Subcutaneous abdominal adipose tissue (tissue), 5 donors: ENCODE measurements at regions not wholly inside any gene's neighbourhood (a gene's known extent, or its start where the extent isn't known, plus 50 kb on each side); places are given as distances from the start of the nearest gene placed in this dataset.

Source experiments
- H3K27ac ChIP-seq: one replicate; pipeline ENCODE4 v1.7.0; 2013; ENCODE audit warnings: low read depth, mild to moderate bottlenecking, inconsistent platforms, low read length, moderate library complexity
- H3K27me3 ChIP-seq, 5 donors: one replicate each; pipeline ENCODE4 v1.7.0; 2013; ENCODE audit warnings: low read length in 5 of 5, inconsistent platforms in 1 of 5; ENCODE audit not compliant: control insufficient read depth in 5 of 5, insufficient read depth in 4 of 5
- H3K36me3 ChIP-seq, 5 donors: one replicate each; pipeline ENCODE4 v1.7.0; 2013; ENCODE audit warnings: low read length in 5 of 5; ENCODE audit not compliant: control insufficient read depth in 5 of 5, insufficient read depth in 5 of 5
- H3K4me1 ChIP-seq, 5 donors: one replicate each; pipeline ENCODE4 v1.7.0; 2013; ENCODE audit warnings: low read length in 5 of 5, mild to moderate bottlenecking in 3 of 5, moderate library complexity in 1 of 5; ENCODE audit not compliant: control insufficient read depth in 5 of 5, insufficient read depth in 5 of 5
- H3K4me3 ChIP-seq, 5 donors: one replicate each; pipeline ENCODE4 v1.7.0; 2013; ENCODE audit warnings: low read length in 5 of 5, low read depth in 1 of 5
- H3K9ac ChIP-seq, 5 donors: one replicate each; pipeline ENCODE4 v1.7.0; 2013; ENCODE audit warnings: low read length in 5 of 5, mild to moderate bottlenecking in 4 of 5, moderate library complexity in 3 of 5
- H3K9me3 ChIP-seq, 5 donors: one replicate each; pipeline ENCODE4 v1.7.0; 2013; ENCODE audit warnings: low read length in 5 of 5; ENCODE audit not compliant: control insufficient read depth in 5 of 5
- donor health status: healthy.
- donor health status: healthy.
- donor health status: healthy.
- donor health status: healthy.
- donor health status: healthy.

GRCh38 chr3:83926291-83926690 is 1032.5 kb upstream of the CADM2 start:
- Histone ChIP-seq H3K9me3 (peaks cover 14 to 39% (median 27%) of the 10 kb centered on the region in 5 donors), H3K27me3 (no peaks in the 10 kb centered on the region), H3K9ac (no peak overlapping the region), H3K4me1 (no peaks in the 10 kb centered on the region), H3K4me3 (no peak overlapping the region), H3K27ac (no peak overlapping the region), H3K36me3 (no peaks in the 10 kb centered on the region)

- peaks cover 14 to 39% (median 27%) of the 10 kb centered on the region in 5 donors for H3K9me3 ChIP-seq
- no peaks in the 10 kb centered on the region for H3K4me1 ChIP-seq
- no peak overlapping the region for H3K4me3 ChIP-seq
- no peak overlapping the region for H3K27ac ChIP-seq
- H3K9ac ChIP-seq = no peak overlapping the region
- H3K27me3 ChIP-seq = no peaks in the 10 kb centered on the region
- no peaks in the 10 kb centered on the region for H3K36me3 ChIP-seq
Measured at GRCh38 chr3:83928391-83928790, 1030.4 kb upstream of the CADM2 start.

GRCh38 chr3:83928903-83929302 is 1029.9 kb upstream of the CADM2 start:
- Histone ChIP-seq H3K4me1 (no peaks in the 10 kb centered on the region), H3K9ac (no peak overlapping the region), H3K27me3 (no peaks in the 10 kb centered on the region), H3K27ac (no peak overlapping the region), H3K9me3 (peaks cover 14 to 39% (median 27%) of the 10 kb centered on the region in 5 donors), H3K36me3 (no peaks in the 10 kb centered on the region), H3K4me3 (peak overlapping the region in 3 of 5 donors; percentile 4 to 33 (median 18))

- H3K9ac ChIP-seq = no peak overlapping the region
- no peak overlapping the region for H3K27ac ChIP-seq
- H3K36me3 ChIP-seq = no peaks in the 10 kb centered on the region
- H3K27me3 ChIP-seq = no peaks in the 10 kb centered on the region
- H3K4me3 ChIP-seq = no peak overlapping the region
- H3K4me1 ChIP-seq = no peaks in the 10 kb centered on the region
- peaks cover 7 to 18% (median 14%) of the 10 kb centered on the region in 5 donors for H3K9me3 ChIP-seq
Measured at GRCh38 chr3:83934192-83935021, 1024.4 kb upstream of the CADM2 start.

GRCh38 chr3:83938491-83938890 is 1020.3 kb upstream of the CADM2 start:
- Histone ChIP-seq H3K4me1 (no peaks in the 10 kb centered on the region), H3K27me3 (no peaks in the 10 kb centered on the region), H3K4me3 (no peak overlapping the region), H3K36me3 (no peaks in the 10 kb centered on the region), H3K9ac (no peak overlapping the region), H3K27ac (no peak overlapping the region), H3K9me3 (peaks cover 0 to 8% (median 0%) of the 10 kb centered on the region in 5 donors)

- H3K27me3 ChIP-seq = no peaks in the 10 kb centered on the region
- H3K36me3 ChIP-seq = no peaks in the 10 kb centered on the region
- H3K9ac ChIP-seq = no peak overlapping the region
- H3K4me3 ChIP-seq = no peak overlapping the region
- peaks cover 0 to 5% (median 0%) of the 10 kb centered on the region in 5 donors for H3K9me3 ChIP-seq
- no peaks in the 10 kb centered on the region for H3K4me1 ChIP-seq
- no peak overlapping the region for H3K27ac ChIP-seq
Measured at GRCh38 chr3:83941990-83942745, 1016.6 kb upstream of the CADM2 start.

GRCh38 chr3:83946049-83946448 is 1012.7 kb upstream of the CADM2 start:
- Histone ChIP-seq H3K36me3 (no peaks in the 10 kb centered on the region), H3K27ac (no peak overlapping the region), H3K4me1 (no peaks in the 10 kb centered on the region), H3K27me3 (no peaks in the 10 kb centered on the region), H3K4me3 (no peak overlapping the region), H3K9me3 (peaks cover 0 to 5% (median 0%) of the 10 kb centered on the region in 5 donors), H3K9ac (no peak overlapping the region)

- H3K9ac ChIP-seq = no peak overlapping the region
- peaks cover 0 to 5% (median 0%) of the 10 kb centered on the region in 5 donors for H3K9me3 ChIP-seq
- no peak overlapping the region for H3K4me3 ChIP-seq
- H3K4me1 ChIP-seq = no peaks in the 10 kb centered on the region
- H3K27ac ChIP-seq = no peak overlapping the region
- no peaks in the 10 kb centered on the region for H3K36me3 ChIP-seq
- no peaks in the 10 kb centered on the region for H3K27me3 ChIP-seq
Measured at GRCh38 chr3:83946554-83946953, 1012.2 kb upstream of the CADM2 start.

- no peak overlapping the region for H3K27ac ChIP-seq
- no peaks in the 10 kb centered on the region for H3K36me3 ChIP-seq
- H3K9ac ChIP-seq = no peak overlapping the region
- H3K4me3 ChIP-seq = no peak overlapping the region
- H3K9me3 ChIP-seq = no peaks in the 10 kb centered on the region
- H3K27me3 ChIP-seq = no peaks in the 10 kb centered on the region
- H3K4me1 ChIP-seq = no peaks in the 10 kb centered on the region
Measured at GRCh38 chr3:83948771-83949170, 1010.0 kb upstream of the CADM2 start.

- Histone ChIP-seq H3K27me3 (no peaks in the 10 kb centered on the region), H3K36me3 (no peaks in the 10 kb centered on the region), H3K4me1 (no peaks in the 10 kb centered on the region), H3K9ac (no peak overlapping the region), H3K9me3 (no peaks in the 10 kb centered on the region), H3K27ac (no peak overlapping the region), H3K4me3 (no peak overlapping the region)
Measured at GRCh38 chr3:83953417-83954089, 1005.2 kb upstream of the CADM2 start.
